ENCODE measurements at regions not wholly inside any gene's neighbourhood (a gene's known extent, or its start where the extent isn't known, plus 50 kb on each side); places are given as distances from the start of the nearest gene placed in this dataset.

- TF ChIP-seq CTCF (conservative IDR thresholded peaks at IDR 0.05; ENCODE audit: low read depth, low read length), result no peak
- TF ChIP-seq EZH2 (IDR thresholded peaks at IDR 0.05; ENCODE audit: low read length, unreplicated experiment), result no peak
- no peak for TF ChIP-seq EZH2phosphoT487 (IDR thresholded peaks at IDR 0.05; ENCODE audit: borderline replicate concordance, low read length)
These were observed 174.6 kb upstream of the SPEF2 start for GRCh38 chr5:35442885-35443639.

All from PC-3 (cell line).